Smooth muscle cell (in vitro differentiated cells): ENCODE measurements at regions not wholly inside any gene's neighbourhood (a gene's known extent, or its start where the extent isn't known, plus 50 kb on each side); places are given as distances from the start of the nearest gene placed in this dataset.

Experiments
- DNase-seq: peaks from one replicate; lab custom pipeline; 2025; ENCODE audit not compliant: unreplicated experiment; lab: John Stamatoyannopoulos, UW
- H2AFZ ChIP-seq: fragments of 200-600 bp; sonication (generic); 2 replicates; pipeline ENCODE4 v1.6.0; 2016; ENCODE audit warnings: antibody characterized with exemption, low read depth, mild to moderate bottlenecking
- H3F3A ChIP-seq: fragments of 200-600 bp; sonication (generic); 2 replicates; pipeline ENCODE4 v1.6.0; 2017; ENCODE audit warnings: antibody characterized with exemption, low read depth
- H3K27ac ChIP-seq: fragments of 200-600 bp; sonication (generic); 2 replicates; pipeline ENCODE4 v1.5.1; 2016; ENCODE audit warnings: low read depth, mild to moderate bottlenecking
- H3K27me3 ChIP-seq: fragments of 200-600 bp; sonication (generic); 2 replicates; pipeline ENCODE4 v1.6.1; 2016; ENCODE audit warnings: low read depth, mild to moderate bottlenecking
- H3K36me3 ChIP-seq: fragments of 200-600 bp; sonication (generic); 2 replicates; pipeline ENCODE4 v1.5.1; 2016; ENCODE audit warnings: low read depth
- H3K4me1 ChIP-seq: fragments of 200-600 bp; sonication (generic); 2 replicates; pipeline ENCODE4 v1.5.1; 2016; ENCODE audit warnings: low read depth
- H3K4me2 ChIP-seq: fragments of 200-600 bp; sonication (generic); 2 replicates; pipeline ENCODE4 v1.6.0; 2016; ENCODE audit warnings: mild to moderate bottlenecking
- H3K4me3 ChIP-seq: fragments of 200-600 bp; sonication (generic); 2 replicates; pipeline ENCODE4 v1.5.1; 2016; ENCODE audit warnings: mild to moderate bottlenecking
- H3K79me2 ChIP-seq: fragments of 200-600 bp; sonication (generic); 2 replicates; pipeline ENCODE4 v1.6.0; 2016; ENCODE audit warnings: low read depth, mild to moderate bottlenecking
- H3K9ac ChIP-seq: fragments of 200-600 bp; sonication (generic); 2 replicates; pipeline ENCODE4 v1.6.0; 2016; ENCODE audit warnings: low read depth
- H3K9me3 ChIP-seq: fragments of 200-600 bp; sonication (generic); replicated peaks from 2 replicates; pipeline ENCODE4 v1.5.1; 2016; ENCODE audit warnings: low read depth
- H4K20me1 ChIP-seq: fragments of 200-600 bp; sonication (generic); 2 replicates; pipeline ENCODE4 v1.6.0; 2016; ENCODE audit warnings: low read depth
- WGBS: methylation state at CpG from one replicate; pipeline ENCODE4 v1.1.7; 2016; ENCODE audit warnings: low lambda C conversion rate; 5-methylcytosine and 5-hydroxymethylcytosine counted together
- TF ChIP-seq, protein P1 (sequence below): fragments of 200-600 bp; sonication (generic); IDR thresholded peaks from 2 replicates; pipeline ENCODE4 v1.5.1; 2017; ENCODE audit warnings: borderline replicate concordance, mild to moderate bottlenecking, antibody characterized with exemption; ENCODE audit not compliant: insufficient read depth, poor library complexity, severe bottlenecking

DNA sequence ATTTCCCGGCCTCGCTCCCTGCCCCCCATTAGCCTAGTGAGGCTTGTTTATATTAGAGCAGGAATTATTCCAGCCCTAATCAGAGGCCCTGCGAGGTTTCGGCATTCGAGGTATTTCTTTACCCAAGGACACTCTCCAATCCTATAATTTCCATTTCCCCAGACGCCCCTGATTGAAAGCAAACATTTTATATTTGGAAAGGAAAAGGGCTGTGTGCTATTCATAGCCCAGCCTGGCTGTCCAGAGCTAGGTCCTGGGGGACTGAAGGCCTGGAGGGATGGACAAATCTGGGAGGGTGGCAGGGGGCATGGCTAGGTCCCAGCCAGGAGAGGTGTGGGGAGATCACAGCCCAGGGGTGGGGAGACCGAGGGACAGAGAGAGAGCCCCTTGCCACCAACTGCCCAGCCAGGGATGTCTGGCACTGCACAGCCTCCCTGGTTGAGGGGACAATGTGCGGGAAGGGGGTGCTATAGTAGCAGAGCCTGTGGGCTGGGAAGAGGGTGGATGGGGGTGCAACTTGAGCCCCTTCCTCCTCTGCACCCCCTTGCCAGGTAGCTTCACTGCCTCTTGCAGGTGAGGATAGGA is 125.1 kb downstream of the BARX1 start:
- no peak overlapping the region for H3K27ac ChIP-seq
- no peak overlapping the region for H3K4me2 ChIP-seq
- no peaks in the 10 kb centered on the region for H3K79me2 ChIP-seq
- H3K9me3 ChIP-seq, result no peaks in the 10 kb centered on the region
- no peaks in the 10 kb centered on the region for H4K20me1 ChIP-seq
- no peak overlapping the region for H2AFZ ChIP-seq
- H3K4me1 ChIP-seq, result no peaks in the 10 kb centered on the region
- DNase-seq, result no peak
- TF ChIP-seq, protein P1, sequence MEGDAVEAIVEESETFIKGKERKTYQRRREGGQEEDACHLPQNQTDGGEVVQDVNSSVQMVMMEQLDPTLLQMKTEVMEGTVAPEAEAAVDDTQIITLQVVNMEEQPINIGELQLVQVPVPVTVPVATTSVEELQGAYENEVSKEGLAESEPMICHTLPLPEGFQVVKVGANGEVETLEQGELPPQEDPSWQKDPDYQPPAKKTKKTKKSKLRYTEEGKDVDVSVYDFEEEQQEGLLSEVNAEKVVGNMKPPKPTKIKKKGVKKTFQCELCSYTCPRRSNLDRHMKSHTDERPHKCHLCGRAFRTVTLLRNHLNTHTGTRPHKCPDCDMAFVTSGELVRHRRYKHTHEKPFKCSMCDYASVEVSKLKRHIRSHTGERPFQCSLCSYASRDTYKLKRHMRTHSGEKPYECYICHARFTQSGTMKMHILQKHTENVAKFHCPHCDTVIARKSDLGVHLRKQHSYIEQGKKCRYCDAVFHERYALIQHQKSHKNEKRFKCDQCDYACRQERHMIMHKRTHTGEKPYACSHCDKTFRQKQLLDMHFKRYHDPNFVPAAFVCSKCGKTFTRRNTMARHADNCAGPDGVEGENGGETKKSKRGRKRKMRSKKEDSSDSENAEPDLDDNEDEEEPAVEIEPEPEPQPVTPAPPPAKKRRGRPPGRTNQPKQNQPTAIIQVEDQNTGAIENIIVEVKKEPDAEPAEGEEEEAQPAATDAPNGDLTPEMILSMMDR, result no peak
- no peaks in the 10 kb centered on the region for H3K36me3 ChIP-seq
- peaks cover 22% of the 10 kb centered on the region for H3K27me3 ChIP-seq
- no peaks in the 10 kb centered on the region for H3F3A ChIP-seq
- no peak overlapping the region for H3K4me3 ChIP-seq
- no peak overlapping the region for H3K9ac ChIP-seq
- WGBS, result 89% methylated on average over 8 of the region's 8 CpGs

GRCh38 chr9:93829271-93830011 is 125.7 kb downstream of the BARX1 start:
- 96% methylated on average over 15 of the region's 15 CpGs for WGBS
- Histone ChIP-seq H3K4me3 (no peak overlapping the region), H3K27me3 (peaks cover 28% of the 10 kb centered on the region), H4K20me1 (no peaks in the 10 kb centered on the region), H3K79me2 (no peaks in the 10 kb centered on the region), H3K9me3 (no peaks in the 10 kb centered on the region), H3K27ac (no peak overlapping the region), H3F3A (no peaks in the 10 kb centered on the region), H3K9ac (no peak overlapping the region), H2AFZ (no peak overlapping the region), H3K4me2 (no peak overlapping the region), H3K4me1 (no peaks in the 10 kb centered on the region), H3K36me3 (no peaks in the 10 kb centered on the region)
- no peak for DNase-seq
- TF ChIP-seq, protein P1, result no peak

- no peak overlapping the region for H3K4me3 ChIP-seq
- no peaks in the 10 kb centered on the region for H4K20me1 ChIP-seq
- H3K27me3 ChIP-seq, result peaks cover 28% of the 10 kb centered on the region
- no peak for DNase-seq
- TF ChIP-seq, protein P1, result no peak
- no peak overlapping the region for H3K9ac ChIP-seq
- H2AFZ ChIP-seq, result no peak overlapping the region
- H3K4me2 ChIP-seq, result no peak overlapping the region
- 90% methylated on average over 13 of the region's 13 CpGs for WGBS
- H3K9me3 ChIP-seq, result no peaks in the 10 kb centered on the region
- H3K4me1 ChIP-seq, result no peaks in the 10 kb centered on the region
- H3F3A ChIP-seq, result no peaks in the 10 kb centered on the region
- no peaks in the 10 kb centered on the region for H3K79me2 ChIP-seq
- H3K27ac ChIP-seq, result no peak overlapping the region
- H3K36me3 ChIP-seq, result no peaks in the 10 kb centered on the region
Observed at GRCh38 chr9:93828331-93829097, 126.6 kb downstream of the BARX1 start.
